ENCODE measurements at regions not wholly inside any gene's neighbourhood (a gene's known extent, or its start where the extent isn't known, plus 50 kb on each side); places are given as distances from the start of the nearest gene placed in this dataset.

GRCh38 chrX:39752815-39753214 is 344.9 kb downstream of the BCOR start:
- H3K4me2 ChIP-seq (ENCODE audit: low read length) = 0 out of 2 replicates have a peak overlapping the region, but pooled peaks have one; percentile 7
- no peak overlapping the region for H3K4me3 ChIP-seq (replicated peaks in 1 of 2; ENCODE audit: low read depth in 1 of 2, low read length in 2 of 2)
- H3K9ac ChIP-seq (ENCODE audit: low read length) = no peak overlapping the region
- ChIA-PET POLR2A (no interaction called here), CTCF (no interaction called here), RAD21 (ENCODE audit: low non-redundant PET in 1 of 2, low total read pairs in 2 of 2, uncharacterized antibody in 2 of 2, unreplicated experiment in 2 of 2) (no interaction called here)
- no peaks in the 10 kb centered on the region for H3K9me2 ChIP-seq (ENCODE audit: insufficient read depth)
- H3K4me1 ChIP-seq (ENCODE audit: control insufficient read depth in 1 of 2, insufficient read depth in 2 of 2, low read length in 2 of 2) = peaks cover 22 to 33% of the 10 kb centered on the region in 2 experiments; a peak in 3 of 4 replicates
- H3K27me3 ChIP-seq (ENCODE audit: insufficient read depth, low read length) = no peaks in the 10 kb centered on the region
- intact Hi-C loops (cut with micrococcal nuclease) = no loop called here
- H3K36me3 ChIP-seq (ENCODE audit: control insufficient read depth in 1 of 2, insufficient read depth in 2 of 2, low read length in 2 of 2) = no peaks in the 10 kb centered on the region
- H3K9me3 ChIP-seq (ENCODE audit: control insufficient read depth in 1 of 2, insufficient read depth in 1 of 2, low read depth in 1 of 2, low read length in 2 of 2) = no peaks in the 10 kb centered on the region
- TF ChIP-seq REST (IDR thresholded peaks at IDR 0.05; ENCODE audit: low read depth) (no peak), JUND (IDR thresholded peaks at IDR 0.05) (no peak), POLR2AphosphoS5 (IDR thresholded peaks at IDR 0.05; ENCODE audit: low read depth, low read length) (no peak), ZNF274 (IDR thresholded peaks at IDR 0.05; ENCODE audit: low read depth, low read length) (no peak), EZH2 (IDR thresholded peaks at IDR 0.05) (no peak), EGR1 (IDR thresholded peaks at IDR 0.05; ENCODE audit: low read depth) (no peak), CBX3 (IDR thresholded peaks at IDR 0.05; ENCODE audit: low read depth) (no peak), ELF1 (IDR thresholded peaks at IDR 0.05; ENCODE audit: borderline replicate concordance, low read depth) (no peak), SIN3A (IDR thresholded peaks at IDR 0.05; ENCODE audit: low read depth) (no peak), RAD21 (IDR thresholded peaks at IDR 0.05; ENCODE audit: low read depth) (no peak)
- H3K27ac ChIP-seq (ENCODE audit: low read depth, low read length) = no peak overlapping the region
- H4K20me1 ChIP-seq (ENCODE audit: insufficient read depth) = no peaks in the 10 kb centered on the region
- ATAC-seq (no peak), DNase-seq (ENCODE audit: low read depth, low spot score) (no peak)
- no peak overlapping the region for H2AFZ ChIP-seq (ENCODE audit: low read depth, low read length, poor library complexity, severe bottlenecking)
- no peaks in the 10 kb centered on the region for H3K79me2 ChIP-seq (ENCODE audit: insufficient read depth, low read length)
- BruUV-seq (replicated peaks) = no TSS peak

All from HCT116 (cell line).